ENCODE measurements at regions not wholly inside any gene's neighbourhood (a gene's known extent, or its start where the extent isn't known, plus 50 kb on each side); places are given as distances from the start of the nearest gene placed in this dataset.

DNA sequence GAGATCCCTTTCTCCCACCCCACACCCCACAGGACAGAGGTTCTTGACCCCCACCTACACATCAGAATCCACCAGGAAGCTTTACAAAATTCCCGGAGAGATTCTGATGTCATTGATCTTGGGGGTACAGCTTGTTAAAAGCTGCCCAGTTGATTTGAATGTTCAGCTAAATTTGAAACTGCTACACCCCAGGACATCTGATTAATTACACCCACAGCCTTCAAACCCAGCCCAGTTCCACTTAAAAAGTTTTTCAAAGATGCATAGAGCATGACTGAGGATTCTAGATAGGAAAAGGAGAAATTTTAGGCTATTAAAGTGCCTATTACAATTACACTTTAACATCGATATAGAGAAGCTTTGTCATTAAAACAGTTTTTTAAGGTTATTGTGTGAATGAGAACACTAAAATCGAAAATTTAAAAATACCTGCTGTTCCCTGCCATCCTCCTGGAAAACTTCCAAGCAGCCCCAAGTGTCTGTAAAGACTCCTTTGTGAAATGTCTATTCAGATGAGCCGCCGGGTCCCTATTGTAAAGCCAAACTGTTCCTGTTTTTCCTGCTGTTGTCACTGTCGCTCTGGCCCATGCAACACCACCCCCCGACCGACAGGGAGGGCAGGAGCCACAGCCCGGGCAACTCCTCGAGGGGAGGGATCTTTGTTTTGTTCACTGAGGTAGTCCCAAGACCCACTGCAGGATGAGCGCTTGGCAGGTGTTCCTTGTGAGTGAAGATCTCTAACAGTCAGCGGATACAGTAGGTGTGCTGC, 132.5 kb upstream of the PHACTR3 start:
- TF ChIP-seq, protein P1, sequence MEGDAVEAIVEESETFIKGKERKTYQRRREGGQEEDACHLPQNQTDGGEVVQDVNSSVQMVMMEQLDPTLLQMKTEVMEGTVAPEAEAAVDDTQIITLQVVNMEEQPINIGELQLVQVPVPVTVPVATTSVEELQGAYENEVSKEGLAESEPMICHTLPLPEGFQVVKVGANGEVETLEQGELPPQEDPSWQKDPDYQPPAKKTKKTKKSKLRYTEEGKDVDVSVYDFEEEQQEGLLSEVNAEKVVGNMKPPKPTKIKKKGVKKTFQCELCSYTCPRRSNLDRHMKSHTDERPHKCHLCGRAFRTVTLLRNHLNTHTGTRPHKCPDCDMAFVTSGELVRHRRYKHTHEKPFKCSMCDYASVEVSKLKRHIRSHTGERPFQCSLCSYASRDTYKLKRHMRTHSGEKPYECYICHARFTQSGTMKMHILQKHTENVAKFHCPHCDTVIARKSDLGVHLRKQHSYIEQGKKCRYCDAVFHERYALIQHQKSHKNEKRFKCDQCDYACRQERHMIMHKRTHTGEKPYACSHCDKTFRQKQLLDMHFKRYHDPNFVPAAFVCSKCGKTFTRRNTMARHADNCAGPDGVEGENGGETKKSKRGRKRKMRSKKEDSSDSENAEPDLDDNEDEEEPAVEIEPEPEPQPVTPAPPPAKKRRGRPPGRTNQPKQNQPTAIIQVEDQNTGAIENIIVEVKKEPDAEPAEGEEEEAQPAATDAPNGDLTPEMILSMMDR (IDR thresholded peaks at IDR 0.05), result no peak
- TF ChIP-seq POLR2A (IDR thresholded peaks at IDR 0.05), result no peak

Data from testis (tissue), 2 donors.